Prostate gland (tissue), 2 donors: ENCODE measurements at regions not wholly inside any gene's neighbourhood (a gene's known extent, or its start where the extent isn't known, plus 50 kb on each side); places are given as distances from the start of the nearest gene placed in this dataset.

Experiments
- DNase-seq: peaks from one replicate; pipeline ENCODE4 v3.0.0-alpha.2; 2019; ENCODE audit warnings: low spot score
- H3K27ac ChIP-seq, 2 donors: fragments of 200-600 bp; sonication (generic); 2 replicates each; pipeline ENCODE4 v1.5.1; 2017 to 2019
- H3K27me3 ChIP-seq: fragments of 200-600 bp; sonication (generic); replicated peaks from 2 replicates; pipeline ENCODE4 v1.5.1; 2019; ENCODE audit not compliant: insufficient read depth
- H3K36me3 ChIP-seq, 2 donors: fragments of 200-600 bp; sonication (generic); 1 replicate in 1 of 2; 2 replicates in 1 of 2; pipeline versions ENCODE4 v1.5.1 to v1.8.1; 2017 to 2019
- H3K4me1 ChIP-seq: fragments of 200-600 bp; sonication (generic); replicated peaks from 2 replicates; pipeline ENCODE4 v1.5.1; 2019
- H3K4me3 ChIP-seq, 2 donors: fragments of 200-600 bp; sonication (generic); 2 replicates each; pipeline ENCODE4 v1.5.1; 2017 to 2019
- H3K9me3 ChIP-seq: fragments of 200-600 bp; sonication (generic); 2 replicates; pipeline ENCODE4 v1.5.1; 2017
- POLR2A ChIP-seq: fragments of 450-650 bp; IDR thresholded peaks from one replicate; pipeline ENCODE4 v1.6.1; 2016; ENCODE audit warnings: antibody characterized with exemption, mild to moderate bottlenecking
- POLR2AphosphoS5 ChIP-seq: sonication (generic); formaldehyde crosslinking; IDR thresholded peaks from one replicate; pipeline ENCODE4 v1.6.1; 2017; ENCODE audit warnings: antibody characterized with exemption
- WGBS: methylation state at CpG from one replicate; pipeline ENCODE4 v1.1.5; 2018; 5-methylcytosine and 5-hydroxymethylcytosine counted together
- intact Hi-C: fragments of 100-400 bp; cut with DNase I; formaldehyde crosslinking; loops from one replicate; pipeline ENCODE4 v1.14.2; 2022
- TF ChIP-seq, protein P1 (sequence below), 4 experiments: fragments of 200-600 bp in 2 of 4; fragments of 450-650 bp in 2 of 4; sonication (generic) in 2 of 4; IDR thresholded peaks; 1 replicate in 3 of 4; 2 replicates in 1 of 4; pipeline ENCODE4 v1.5.1; 2016 to 2019; ENCODE audit warnings: antibody characterized with exemption in 4 of 4, mild to moderate bottlenecking in 2 of 4, moderate library complexity in 2 of 4

DNA sequence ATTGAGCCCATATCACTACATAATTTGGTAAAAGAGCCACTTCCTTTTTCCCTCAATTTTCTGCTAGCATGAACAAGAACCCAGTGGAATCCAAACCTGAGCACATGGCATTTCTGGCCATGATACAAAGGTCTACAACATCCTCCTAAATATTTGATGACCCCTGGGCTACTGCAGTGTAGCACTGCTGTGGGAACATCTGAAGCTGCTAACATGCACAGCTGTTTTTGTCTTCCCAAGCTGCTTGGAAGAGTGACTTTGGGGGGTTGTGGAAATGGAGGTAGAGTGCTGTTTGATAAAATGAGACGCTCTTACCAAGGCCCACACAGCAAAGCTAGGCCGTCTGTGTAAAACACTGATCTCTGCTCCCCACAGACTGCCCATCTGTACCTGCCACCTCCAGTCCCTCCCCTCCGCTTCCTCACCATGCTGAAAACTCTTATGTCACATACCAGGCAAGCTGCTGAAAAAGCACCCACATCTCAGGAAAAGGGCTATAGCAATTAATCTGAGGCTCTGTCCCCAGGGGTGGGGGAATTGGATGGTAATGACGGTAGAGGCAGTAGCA lies 197.2 kb upstream of the HNRNPA3 start:
- H3K27ac ChIP-seq, result no peak overlapping the region
- intact Hi-C loops, result no loop called here
- H3K27me3 ChIP-seq, result no peaks in the 10 kb centered on the region
- no peak for DNase-seq
- no peaks in the 10 kb centered on the region for H3K4me1 ChIP-seq
- H3K36me3 ChIP-seq, result no peaks in the 10 kb centered on the region
- TF ChIP-seq POLR2AphosphoS5 (no peak), POLR2A (no peak)
- TF ChIP-seq, protein P1, sequence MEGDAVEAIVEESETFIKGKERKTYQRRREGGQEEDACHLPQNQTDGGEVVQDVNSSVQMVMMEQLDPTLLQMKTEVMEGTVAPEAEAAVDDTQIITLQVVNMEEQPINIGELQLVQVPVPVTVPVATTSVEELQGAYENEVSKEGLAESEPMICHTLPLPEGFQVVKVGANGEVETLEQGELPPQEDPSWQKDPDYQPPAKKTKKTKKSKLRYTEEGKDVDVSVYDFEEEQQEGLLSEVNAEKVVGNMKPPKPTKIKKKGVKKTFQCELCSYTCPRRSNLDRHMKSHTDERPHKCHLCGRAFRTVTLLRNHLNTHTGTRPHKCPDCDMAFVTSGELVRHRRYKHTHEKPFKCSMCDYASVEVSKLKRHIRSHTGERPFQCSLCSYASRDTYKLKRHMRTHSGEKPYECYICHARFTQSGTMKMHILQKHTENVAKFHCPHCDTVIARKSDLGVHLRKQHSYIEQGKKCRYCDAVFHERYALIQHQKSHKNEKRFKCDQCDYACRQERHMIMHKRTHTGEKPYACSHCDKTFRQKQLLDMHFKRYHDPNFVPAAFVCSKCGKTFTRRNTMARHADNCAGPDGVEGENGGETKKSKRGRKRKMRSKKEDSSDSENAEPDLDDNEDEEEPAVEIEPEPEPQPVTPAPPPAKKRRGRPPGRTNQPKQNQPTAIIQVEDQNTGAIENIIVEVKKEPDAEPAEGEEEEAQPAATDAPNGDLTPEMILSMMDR (IDR thresholded peaks at IDR 0.05), result no peak
- H3K9me3 ChIP-seq, result no peaks in the 10 kb centered on the region
- 84% methylated on average over 4 of the region's 4 CpGs for WGBS
- no peak overlapping the region for H3K4me3 ChIP-seq

DNA sequence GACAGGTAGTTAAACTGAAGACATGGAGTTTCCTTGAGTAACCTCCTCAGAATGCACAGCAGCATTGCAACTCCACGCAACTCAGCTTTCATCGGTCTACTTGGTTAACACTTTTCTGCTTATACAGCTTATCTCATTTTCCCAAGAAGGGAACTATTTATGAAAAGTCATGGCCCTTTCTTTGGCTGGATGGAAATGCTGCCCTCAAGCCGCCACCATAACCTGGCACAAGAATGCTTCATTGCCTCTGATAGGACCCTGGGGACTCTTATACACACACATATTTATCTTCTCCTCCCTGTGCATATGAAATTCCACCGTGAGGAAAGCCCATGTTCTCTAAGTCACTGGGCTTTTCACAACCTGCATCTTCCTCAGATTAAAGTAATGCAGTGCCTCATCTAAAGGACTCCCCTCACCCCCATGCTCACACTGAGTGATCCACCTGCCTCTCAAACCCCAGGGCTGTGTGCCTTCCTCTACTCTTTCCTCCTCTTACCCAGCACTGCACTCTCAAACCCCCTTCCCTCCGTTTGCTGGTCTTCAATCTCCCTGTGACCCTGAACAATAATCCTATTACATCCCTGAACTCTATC lies 192.0 kb upstream of the HNRNPA3 start:
- no peak for DNase-seq
- TF ChIP-seq, protein P1 (IDR thresholded peaks at IDR 0.05), result no peak
- no peak for TF ChIP-seq POLR2AphosphoS5
- TF ChIP-seq POLR2A, result no peak
- 67% methylated on average over 5 of the region's 5 CpGs for WGBS
- Histone ChIP-seq H3K36me3 (no peaks in the 10 kb centered on the region), H3K9me3 (no peaks in the 10 kb centered on the region), H3K4me1 (no peaks in the 10 kb centered on the region), H3K27me3 (no peaks in the 10 kb centered on the region), H3K4me3 (no peak overlapping the region), H3K27ac (no peak overlapping the region)
- intact Hi-C loops, result no loop called here

DNA sequence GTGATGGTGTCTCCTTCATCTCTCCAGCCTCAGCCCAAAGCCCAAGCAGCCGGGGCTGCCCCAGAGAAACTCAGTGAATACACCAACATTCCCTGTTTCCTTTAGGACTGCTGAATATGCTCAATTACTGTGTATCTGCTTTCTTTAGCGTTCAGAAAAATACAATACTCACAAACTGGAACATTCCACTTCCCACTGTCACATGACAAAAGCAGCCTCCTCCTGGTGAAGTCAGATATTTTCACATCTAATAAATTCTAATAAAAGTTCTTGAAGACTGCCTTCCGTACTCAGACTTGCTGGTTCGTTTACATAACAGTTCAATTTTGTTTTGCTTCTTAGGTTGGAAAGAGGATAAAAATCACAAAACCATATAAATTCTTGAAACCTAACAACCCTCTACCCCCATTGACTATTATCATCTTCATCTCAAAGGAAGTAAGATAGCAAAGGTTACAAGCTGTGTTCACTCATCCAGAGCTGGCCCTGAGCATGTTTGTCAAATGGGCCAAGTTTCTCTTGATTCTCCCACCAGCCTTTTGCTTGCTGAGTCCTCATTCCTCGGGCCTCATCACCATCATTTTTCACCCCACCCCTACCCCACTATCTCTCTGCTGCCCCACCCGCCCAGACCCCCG lies 190.8 kb upstream of the HNRNPA3 start:
- DNase-seq, result no peak
- TF ChIP-seq POLR2A, result no peak
- TF ChIP-seq POLR2AphosphoS5, result no peak
- TF ChIP-seq, protein P1 (IDR thresholded peaks at IDR 0.05), result no peak
- WGBS, result 28% methylated on average over 7 of the region's 7 CpGs
- no peaks in the 10 kb centered on the region for H3K36me3 ChIP-seq
- H3K4me3 ChIP-seq, result no peak overlapping the region
- intact Hi-C loops, result no loop called here
- H3K4me1 ChIP-seq, result no peaks in the 10 kb centered on the region
- no peak overlapping the region for H3K27ac ChIP-seq
- no peaks in the 10 kb centered on the region for H3K9me3 ChIP-seq
- H3K27me3 ChIP-seq, result no peaks in the 10 kb centered on the region

GRCh38 chr2:177024765-177025164 lies 187.8 kb upstream of the HNRNPA3 start:
- Histone ChIP-seq H3K27ac (no peak overlapping the region), H3K27me3 (no peaks in the 10 kb centered on the region), H3K9me3 (no peaks in the 10 kb centered on the region), H3K4me1 (no peaks in the 10 kb centered on the region), H3K36me3 (no peaks in the 10 kb centered on the region), H3K4me3 (no peak overlapping the region)
- no peak for DNase-seq
- TF ChIP-seq, protein P1 (IDR thresholded peaks at IDR 0.05), result no peak
- TF ChIP-seq POLR2AphosphoS5 (no peak), POLR2A (no peak)
- 34% methylated on average over 5 of the region's 5 CpGs for WGBS
- intact Hi-C loops, result no loop called here

- Histone ChIP-seq H3K4me1 (no peaks in the 10 kb centered on the region), H3K4me3 (no peak overlapping the region), H3K36me3 (no peaks in the 10 kb centered on the region), H3K27ac (no peak overlapping the region), H3K27me3 (no peaks in the 10 kb centered on the region), H3K9me3 (no peaks in the 10 kb centered on the region)
- DNase-seq, result no peak
- no peak for TF ChIP-seq POLR2AphosphoS5
- TF ChIP-seq, protein P1 (IDR thresholded peaks at IDR 0.05), result no peak
- TF ChIP-seq POLR2A, result no peak
- intact Hi-C loops, result no loop called here
- 57% methylated on average over 2 of the region's 2 CpGs for WGBS
Measured at GRCh38 chr2:177026253-177026652, 186.3 kb upstream of the HNRNPA3 start.
